Thymus (tissue), 11 donors: ENCODE measurements at regions not wholly inside any gene's neighbourhood (a gene's known extent, or its start where the extent isn't known, plus 50 kb on each side); places are given as distances from the start of the nearest gene placed in this dataset.

ENCODE experiments used
- DNase-seq, 9 donors: peaks; one replicate each; pipeline ENCODE4 v3.0.0-alpha.2; 2013; ENCODE audit warnings: low spot score in 9 of 9, low read depth in 6 of 9, missing footprints in 1 of 9
- H3K27ac ChIP-seq, 2 donors: one replicate each; pipeline ENCODE4 v1.5.1; 2013; ENCODE audit warnings: control low read depth in 1 of 2, low read depth in 1 of 2, low read length in 1 of 2, mild to moderate bottlenecking in 1 of 2, moderate library complexity in 1 of 2
- H3K27me3 ChIP-seq, 2 donors: one replicate each; pipeline ENCODE4 v1.5.1; 2013; ENCODE audit warnings: low read length in 1 of 2; ENCODE audit not compliant: control insufficient read depth in 2 of 2, insufficient read depth in 1 of 2
- H3K36me3 ChIP-seq, 2 donors: one replicate each; pipeline ENCODE4 v1.5.1; 2013; ENCODE audit warnings: low read length in 1 of 2, mild to moderate bottlenecking in 1 of 2, moderate library complexity in 1 of 2; ENCODE audit not compliant: control insufficient read depth in 2 of 2, insufficient read depth in 2 of 2
- H3K4me1 ChIP-seq, 2 donors: one replicate each; pipeline ENCODE4 v1.5.1; 2013; ENCODE audit warnings: low read length in 2 of 2; ENCODE audit not compliant: control insufficient read depth in 2 of 2, insufficient read depth in 2 of 2
- H3K4me3 ChIP-seq, 2 donors: one replicate each; pipeline ENCODE4 v1.5.1; 2013; ENCODE audit warnings: low read length in 2 of 2, control low read depth in 1 of 2, mild to moderate bottlenecking in 1 of 2
- H3K9me3 ChIP-seq, 2 donors: one replicate each; pipeline ENCODE4 v1.5.1; 2013; ENCODE audit warnings: low read length in 1 of 2, mild to moderate bottlenecking in 1 of 2; ENCODE audit not compliant: control insufficient read depth in 2 of 2, insufficient read depth in 1 of 2
- WGBS: extraction: QIAGEN DNeasy Blood & Tissue Kit; methylation state at CpG from one replicate; pipeline ENCODE4 v1.1.7; 2013; 5-methylcytosine and 5-hydroxymethylcytosine counted together
- donor health status: healthy.

- no peak overlapping the region for H3K27ac ChIP-seq
- no peaks in the 10 kb centered on the region for H3K27me3 ChIP-seq
- H3K4me1 ChIP-seq: no peaks in the 10 kb centered on the region
- H3K4me3 ChIP-seq: no peak overlapping the region
- 94% methylated on average over 2 of the region's 2 CpGs for WGBS
- no peaks in the 10 kb centered on the region for H3K36me3 ChIP-seq
- DNase-seq: no peak
- no peaks in the 10 kb centered on the region for H3K9me3 ChIP-seq
Measured at GRCh38 chr5:27928060-27928459, 889.7 kb upstream of the CDH9 start.

GRCh38 chr5:27911216-27911615 lies 872.8 kb upstream of the CDH9 start:
- DNase-seq: no peak
- Histone ChIP-seq H3K9me3 (peaks cover 0 to 2% of the 10 kb centered on the region in 2 donors), H3K27me3 (no peaks in the 10 kb centered on the region), H3K4me1 (no peaks in the 10 kb centered on the region), H3K27ac (no peak overlapping the region), H3K36me3 (no peaks in the 10 kb centered on the region), H3K4me3 (no peak overlapping the region)
- WGBS: 77% methylated on average over 2 of the region's 2 CpGs

GRCh38 chr5:27908341-27908740 lies 870.0 kb upstream of the CDH9 start:
- Histone ChIP-seq H3K27ac (no peak overlapping the region), H3K4me1 (no peaks in the 10 kb centered on the region), H3K36me3 (no peaks in the 10 kb centered on the region), H3K27me3 (no peaks in the 10 kb centered on the region), H3K4me3 (no peak overlapping the region), H3K9me3 (peaks cover 0 to 2% of the 10 kb centered on the region in 2 donors)
- no peak for DNase-seq
- WGBS: 90% methylated on average over 5 of the region's 5 CpGs

- no peaks in the 10 kb centered on the region for H3K4me1 ChIP-seq
- H3K27ac ChIP-seq: no peak overlapping the region
- no peaks in the 10 kb centered on the region for H3K27me3 ChIP-seq
- H3K36me3 ChIP-seq: no peaks in the 10 kb centered on the region
- no peak overlapping the region for H3K4me3 ChIP-seq
- peaks cover 0 to 2% of the 10 kb centered on the region in 2 donors for H3K9me3 ChIP-seq
- no peak for DNase-seq
- 90% methylated on average over 2 of the region's 2 CpGs for WGBS
Measured at GRCh38 chr5:27906931-27907601, 868.7 kb upstream of the CDH9 start.

- Histone ChIP-seq H3K4me1 (no peaks in the 10 kb centered on the region), H3K27me3 (no peaks in the 10 kb centered on the region), H3K36me3 (no peaks in the 10 kb centered on the region), H3K9me3 (no peaks in the 10 kb centered on the region), H3K4me3 (no peak overlapping the region), H3K27ac (no peak overlapping the region)
- DNase-seq: no peak
- WGBS: 35% methylated on average over 2 of the region's 2 CpGs
Measured at GRCh38 chr5:27906481-27906880, 868.1 kb upstream of the CDH9 start.

GRCh38 chr5:27900761-27901160 lies 862.4 kb upstream of the CDH9 start:
- Histone ChIP-seq H3K9me3 (peaks cover 0 to 2% of the 10 kb centered on the region in 2 donors), H3K27me3 (no peaks in the 10 kb centered on the region), H3K4me3 (no peak overlapping the region), H3K27ac (no peak overlapping the region), H3K4me1 (no peaks in the 10 kb centered on the region), H3K36me3 (no peaks in the 10 kb centered on the region)
- DNase-seq: no peak
- 90% methylated on average over 3 of the region's 3 CpGs for WGBS

GRCh38 chr5:27876071-27876470 lies 837.7 kb upstream of the CDH9 start:
- H3K4me1 ChIP-seq: no peaks in the 10 kb centered on the region
- H3K27ac ChIP-seq: no peak overlapping the region
- no peaks in the 10 kb centered on the region for H3K9me3 ChIP-seq
- no peaks in the 10 kb centered on the region for H3K36me3 ChIP-seq
- 85% methylated on average over 1 of the region's 1 CpG for WGBS
- H3K27me3 ChIP-seq: no peaks in the 10 kb centered on the region
- DNase-seq: no peak
- no peak overlapping the region for H3K4me3 ChIP-seq

GRCh38 chr5:27875148-27875547 lies 836.8 kb upstream of the CDH9 start:
- no peaks in the 10 kb centered on the region for H3K36me3 ChIP-seq
- H3K27ac ChIP-seq: no peak overlapping the region
- no peaks in the 10 kb centered on the region for H3K4me1 ChIP-seq
- H3K27me3 ChIP-seq: no peaks in the 10 kb centered on the region
- H3K4me3 ChIP-seq: no peak overlapping the region
- DNase-seq: no peak
- no peaks in the 10 kb centered on the region for H3K9me3 ChIP-seq

GRCh38 chr5:27868292-27868691 lies 829.9 kb upstream of the CDH9 start:
- WGBS: 97% methylated on average over 2 of the region's 2 CpGs
- H3K4me1 ChIP-seq: no peaks in the 10 kb centered on the region
- no peak for DNase-seq
- H3K27me3 ChIP-seq: no peaks in the 10 kb centered on the region
- H3K9me3 ChIP-seq: no peaks in the 10 kb centered on the region
- no peak overlapping the region for H3K27ac ChIP-seq
- H3K36me3 ChIP-seq: no peaks in the 10 kb centered on the region
- no peak overlapping the region for H3K4me3 ChIP-seq

GRCh38 chr5:27855491-27855890 lies 817.1 kb upstream of the CDH9 start:
- Histone ChIP-seq H3K27me3 (no peaks in the 10 kb centered on the region), H3K36me3 (no peaks in the 10 kb centered on the region), H3K27ac (no peak overlapping the region), H3K4me3 (no peak overlapping the region), H3K9me3 (no peaks in the 10 kb centered on the region), H3K4me1 (no peaks in the 10 kb centered on the region)
- 86% methylated on average over 1 of the region's 1 CpG for WGBS
- no peak for DNase-seq
